ENCODE measurements at regions not wholly inside any gene's neighbourhood (a gene's known extent, or its start where the extent isn't known, plus 50 kb on each side); places are given as distances from the start of the nearest gene placed in this dataset.

DNA sequence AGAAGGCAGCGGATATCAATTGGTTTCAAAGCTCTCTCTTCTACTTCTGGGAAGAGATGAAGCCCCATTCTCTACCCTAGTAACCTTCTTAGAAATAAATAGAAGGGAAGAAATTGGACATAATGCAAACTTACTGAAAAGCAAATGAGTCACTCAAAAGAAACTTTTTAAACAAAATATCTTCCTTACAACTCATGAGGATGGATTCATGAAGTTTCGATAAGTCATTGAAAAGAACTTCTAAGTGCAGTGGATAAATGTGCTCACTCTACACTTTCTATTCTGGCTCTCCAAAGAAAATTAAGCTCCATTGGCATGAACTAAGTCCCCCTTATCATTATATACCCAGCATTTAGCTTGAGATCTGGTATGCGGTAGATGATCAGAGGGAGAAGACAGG lies 899.5 kb downstream of the RPS29 start:
- Histone ChIP-seq H3K4me2 (no peak overlapping the region), H2AFZ (replicated peaks) (no peak overlapping the region), H3K36me3 (no peaks in the 10 kb centered on the region), H4K20me1 (ENCODE audit: low read depth) (no peaks in the 10 kb centered on the region), H3F3A (ENCODE audit: low read depth) (no peaks in the 10 kb centered on the region), H3K4me1 (no peaks in the 10 kb centered on the region), H3K27ac (no peak overlapping the region), H3K9ac (no peak overlapping the region), H3K79me2 (ENCODE audit: low read depth) (no peaks in the 10 kb centered on the region), H3K27me3 (no peaks in the 10 kb centered on the region), H3K4me3 (no peak overlapping the region), H3K9me3 (ENCODE audit: low read depth) (no peaks in the 10 kb centered on the region)
- H3K9me3 Mint-ChIP-seq: no peaks in the 10 kb centered on the region
- no peaks in the 10 kb centered on the region for H3K27me3 Mint-ChIP-seq (ENCODE audit: insufficient read depth, low read depth)
- H3K4me1 Mint-ChIP-seq: no peaks in the 10 kb centered on the region
- DNase-seq (ENCODE audit: low spot score): no peak
- H3K27ac Mint-ChIP-seq: no peak overlapping the region
- H3K4me3 Mint-ChIP-seq: no peak overlapping the region
- TF ChIP-seq EZH2phosphoT487 (IDR thresholded peaks at IDR 0.05) (no peak), EZH2 (IDR thresholded peaks at IDR 0.05) (no peak)
- TF ChIP-seq, protein P1, sequence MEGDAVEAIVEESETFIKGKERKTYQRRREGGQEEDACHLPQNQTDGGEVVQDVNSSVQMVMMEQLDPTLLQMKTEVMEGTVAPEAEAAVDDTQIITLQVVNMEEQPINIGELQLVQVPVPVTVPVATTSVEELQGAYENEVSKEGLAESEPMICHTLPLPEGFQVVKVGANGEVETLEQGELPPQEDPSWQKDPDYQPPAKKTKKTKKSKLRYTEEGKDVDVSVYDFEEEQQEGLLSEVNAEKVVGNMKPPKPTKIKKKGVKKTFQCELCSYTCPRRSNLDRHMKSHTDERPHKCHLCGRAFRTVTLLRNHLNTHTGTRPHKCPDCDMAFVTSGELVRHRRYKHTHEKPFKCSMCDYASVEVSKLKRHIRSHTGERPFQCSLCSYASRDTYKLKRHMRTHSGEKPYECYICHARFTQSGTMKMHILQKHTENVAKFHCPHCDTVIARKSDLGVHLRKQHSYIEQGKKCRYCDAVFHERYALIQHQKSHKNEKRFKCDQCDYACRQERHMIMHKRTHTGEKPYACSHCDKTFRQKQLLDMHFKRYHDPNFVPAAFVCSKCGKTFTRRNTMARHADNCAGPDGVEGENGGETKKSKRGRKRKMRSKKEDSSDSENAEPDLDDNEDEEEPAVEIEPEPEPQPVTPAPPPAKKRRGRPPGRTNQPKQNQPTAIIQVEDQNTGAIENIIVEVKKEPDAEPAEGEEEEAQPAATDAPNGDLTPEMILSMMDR (IDR thresholded peaks at IDR 0.05): no peak
- no peaks in the 10 kb centered on the region for H3K36me3 Mint-ChIP-seq

DNA sequence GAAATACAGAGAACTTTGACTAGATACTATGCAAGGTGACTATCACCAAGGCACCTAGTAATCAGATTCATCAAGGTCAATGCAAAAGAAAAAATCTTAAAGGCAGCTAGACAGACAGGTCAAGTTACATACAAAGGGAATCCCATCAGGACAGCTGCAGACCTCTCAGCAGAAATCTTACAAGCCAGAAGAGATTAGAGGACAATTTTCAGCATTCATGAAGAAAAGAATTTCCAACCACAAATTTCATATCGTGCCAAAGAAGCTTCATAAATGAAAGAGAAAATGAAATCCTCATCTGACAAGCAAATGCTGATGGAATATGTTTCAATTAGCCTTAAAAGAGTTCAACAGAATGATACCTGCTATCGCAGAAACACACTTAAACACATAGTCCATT lies 913.7 kb downstream of the RPS29 start:
- H3K9me3 Mint-ChIP-seq: peaks cover 15% of the 10 kb centered on the region
- no peak overlapping the region for H3K27ac ChIP-seq
- H3K4me1 ChIP-seq: no peaks in the 10 kb centered on the region
- H3K36me3 ChIP-seq: no peaks in the 10 kb centered on the region
- H4K20me1 ChIP-seq (ENCODE audit: low read depth): no peaks in the 10 kb centered on the region
- peaks cover 9% of the 10 kb centered on the region for H3K27me3 Mint-ChIP-seq (ENCODE audit: insufficient read depth, low read depth)
- no peaks in the 10 kb centered on the region for H3K4me1 Mint-ChIP-seq
- H3K27ac Mint-ChIP-seq: no peak overlapping the region
- no peak for DNase-seq (ENCODE audit: low spot score)
- H3K9ac ChIP-seq: no peak overlapping the region
- no peaks in the 10 kb centered on the region for H3K27me3 ChIP-seq
- H3K36me3 Mint-ChIP-seq: no peaks in the 10 kb centered on the region
- H3K79me2 ChIP-seq (ENCODE audit: low read depth): no peaks in the 10 kb centered on the region
- H3K4me3 Mint-ChIP-seq: no peak overlapping the region
- TF ChIP-seq EZH2phosphoT487 (IDR thresholded peaks at IDR 0.05) (no peak), EZH2 (IDR thresholded peaks at IDR 0.05) (no peak)
- TF ChIP-seq, protein P1 (IDR thresholded peaks at IDR 0.05): no peak
- H3K4me3 ChIP-seq: no peak overlapping the region
- H2AFZ ChIP-seq (replicated peaks): no peak overlapping the region
- no peaks in the 10 kb centered on the region for H3F3A ChIP-seq (ENCODE audit: low read depth)
- H3K9me3 ChIP-seq (ENCODE audit: low read depth): no peaks in the 10 kb centered on the region
- H3K4me2 ChIP-seq: no peak overlapping the region

DNA sequence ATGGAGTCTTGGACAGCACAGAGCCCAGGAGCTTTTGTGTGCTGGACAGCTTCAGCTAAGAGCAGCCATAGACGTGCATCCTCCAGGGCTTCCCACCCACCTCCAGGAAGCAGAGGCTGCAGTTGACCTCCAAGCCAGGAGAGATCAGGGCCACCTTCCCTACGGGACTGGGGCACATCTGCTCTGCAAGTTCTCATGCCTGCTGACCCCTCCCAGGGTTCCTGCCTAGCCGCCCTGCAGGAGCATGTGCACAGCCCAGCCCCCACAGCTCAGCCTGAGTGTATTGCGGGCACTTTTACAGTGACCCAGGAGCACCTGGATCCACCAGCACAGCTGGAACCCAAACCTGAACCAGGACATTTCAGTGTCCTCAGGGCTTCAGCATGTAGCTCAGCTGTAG lies 915.2 kb downstream of the RPS29 start:
- TF ChIP-seq EZH2 (IDR thresholded peaks at IDR 0.05): no peak
- Mint-ChIP-seq H3K27ac (no peak overlapping the region), H3K4me3 (no peak overlapping the region), H3K36me3 (no peaks in the 10 kb centered on the region), H3K4me1 (no peaks in the 10 kb centered on the region), H3K27me3 (ENCODE audit: insufficient read depth, low read depth) (peaks cover 9% of the 10 kb centered on the region), H3K9me3 (peaks cover 10% of the 10 kb centered on the region)
- no peak overlapping the region for H3K4me2 ChIP-seq
- no peaks in the 10 kb centered on the region for H3K9me3 ChIP-seq (ENCODE audit: low read depth)
- no peaks in the 10 kb centered on the region for H3F3A ChIP-seq (ENCODE audit: low read depth)
- no peaks in the 10 kb centered on the region for H3K4me1 ChIP-seq
- no peaks in the 10 kb centered on the region for H3K36me3 ChIP-seq
- no peak overlapping the region for H2AFZ ChIP-seq (replicated peaks)
- no peak overlapping the region for H3K4me3 ChIP-seq
- no peaks in the 10 kb centered on the region for H4K20me1 ChIP-seq (ENCODE audit: low read depth)
- H3K27ac ChIP-seq: no peak overlapping the region
- no peak overlapping the region for H3K9ac ChIP-seq
- H3K27me3 ChIP-seq: no peaks in the 10 kb centered on the region
- H3K79me2 ChIP-seq (ENCODE audit: low read depth): no peaks in the 10 kb centered on the region
- no peak for DNase-seq (ENCODE audit: low spot score)

DNA sequence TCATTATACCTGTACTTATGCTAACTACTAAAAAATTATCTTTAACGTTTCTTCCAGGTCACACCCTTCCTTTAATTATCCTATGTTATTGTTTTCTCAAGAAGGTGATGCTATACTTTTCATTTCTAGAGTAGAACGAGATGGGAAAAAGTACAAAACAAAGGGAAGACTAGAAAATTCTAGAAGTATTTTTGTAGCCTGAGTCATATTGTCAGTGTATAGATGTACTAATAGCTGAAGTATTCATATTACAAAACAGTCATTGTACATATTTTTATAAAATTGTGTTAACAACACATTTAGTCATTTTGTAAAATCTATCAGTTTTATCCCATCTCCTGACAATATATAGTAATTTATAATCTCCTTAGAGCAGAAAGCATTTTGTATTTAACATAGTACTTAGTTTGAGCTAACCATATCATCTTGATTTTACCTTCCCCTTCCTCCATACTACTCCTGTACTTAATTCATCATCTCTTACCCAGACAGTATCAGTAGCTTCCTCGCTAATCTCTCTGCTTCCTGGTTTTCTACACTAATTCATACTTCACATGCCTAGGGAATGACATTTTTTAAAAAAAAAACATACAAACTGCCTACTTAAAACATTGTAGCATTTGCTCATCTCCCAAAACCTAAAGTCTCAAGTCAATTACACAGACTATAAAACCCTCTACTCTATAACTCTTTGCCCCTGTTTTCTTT lies 920.9 kb downstream of the RPS29 start:
- H2AFZ ChIP-seq (replicated peaks): no peak overlapping the region
- no peaks in the 10 kb centered on the region for H3K9me3 ChIP-seq (ENCODE audit: low read depth)
- no peaks in the 10 kb centered on the region for H3K4me1 ChIP-seq
- Mint-ChIP-seq H3K27ac (no peak overlapping the region), H3K4me3 (no peak overlapping the region), H3K36me3 (no peaks in the 10 kb centered on the region), H3K27me3 (ENCODE audit: insufficient read depth, low read depth) (no peaks in the 10 kb centered on the region), H3K4me1 (no peaks in the 10 kb centered on the region), H3K9me3 (peaks cover 4% of the 10 kb centered on the region)
- H3K4me2 ChIP-seq: no peak overlapping the region
- DNase-seq (ENCODE audit: low spot score): no peak
- no peak for TF ChIP-seq EZH2 (IDR thresholded peaks at IDR 0.05)
- TF ChIP-seq, protein P1 (IDR thresholded peaks at IDR 0.05): no peak
- TF ChIP-seq EZH2phosphoT487 (IDR thresholded peaks at IDR 0.05): no peak
- no peaks in the 10 kb centered on the region for H3F3A ChIP-seq (ENCODE audit: low read depth)
- no peak overlapping the region for H3K4me3 ChIP-seq
- H4K20me1 ChIP-seq (ENCODE audit: low read depth): no peaks in the 10 kb centered on the region
- H3K27ac ChIP-seq: no peak overlapping the region
- H3K36me3 ChIP-seq: no peaks in the 10 kb centered on the region
- H3K27me3 ChIP-seq: no peaks in the 10 kb centered on the region
- H3K9ac ChIP-seq: no peak overlapping the region
- H3K79me2 ChIP-seq (ENCODE audit: low read depth): no peaks in the 10 kb centered on the region

Data from neural progenitor cell (in vitro differentiated cells).